Endothelial cell of umbilical vein (primary cell): ENCODE measurements at regions not wholly inside any gene's neighbourhood (a gene's known extent, or its start where the extent isn't known, plus 50 kb on each side); places are given as distances from the start of the nearest gene placed in this dataset.

Experiments used
- BruUV-seq: library from RNA; stranded (reverse); fragments of 400-500 nt; replicated peaks from 2 replicates; lab custom pipeline; 2021; lab: Mats Ljungman, UMichigan
- CTCF ChIA-PET: fragments of 300-600, 350-600 bp; sonication (Branson Sonifier 250); formaldehyde crosslinking; loops from one replicate; lab custom pipeline; 2021; ENCODE audit warnings: antibody characterized with exemption, inconsistent platforms; lab: Charles Lee
- POLR2A ChIA-PET: fragments of 300-600, 350-600 bp; sonication (Branson Sonifier 250); formaldehyde crosslinking; loops from one replicate; lab custom pipeline; 2021; ENCODE audit warnings: antibody characterized with exemption, inconsistent platforms; lab: Charles Lee
- DNase-seq: peaks from one replicate; pipeline ENCODE4 v3.0.0-alpha.2; 2011; ENCODE audit warnings: low read depth, low spot score
- FAIRE-seq: peaks from 2 replicates; lab custom pipeline; 2011; peaks lifted over from hg19 to GRCh38; lab: Jason Lieb, UNC
- H2AFZ ChIP-seq: 2 replicates; pipeline ENCODE4 v1.6.0; 2012; ENCODE audit warnings: low read depth, low read length, control low read depth, inconsistent platforms
- H3K27ac ChIP-seq: 2 replicates; pipeline ENCODE4 v1.5.1; 2011; ENCODE audit warnings: low read depth, mild to moderate bottlenecking, control low read depth, low read length, moderate library complexity; ENCODE audit not compliant: insufficient read depth
- H3K27me3 ChIP-seq, 2 experiments: 2 replicates each; pipeline versions ENCODE4 v1.6.0 to v1.6.1; 2011; ENCODE audit warnings: low read length in 2 of 2, mixed read lengths in 1 of 2; ENCODE audit not compliant: control insufficient read depth in 2 of 2, insufficient read depth in 2 of 2
- H3K36me3 ChIP-seq, 2 experiments: 2 replicates in 1 of 2; 3 replicates in 1 of 2; pipeline ENCODE4 v1.5.1; 2011; ENCODE audit warnings: low read length in 2 of 2, mild to moderate bottlenecking in 1 of 2, moderate library complexity in 1 of 2; ENCODE audit not compliant: control insufficient read depth in 2 of 2, insufficient read depth in 2 of 2; ENCODE audit errors: extremely low read depth in 1 of 2
- H3K4me1 ChIP-seq: 3 replicates; pipeline ENCODE4 v1.5.1; 2011; ENCODE audit warnings: mild to moderate bottlenecking, low read length; ENCODE audit not compliant: control insufficient read depth, insufficient read depth; ENCODE audit errors: extremely low read depth
- H3K4me2 ChIP-seq: 2 replicates; pipeline ENCODE4 v1.6.1; 2011; ENCODE audit warnings: low read length, control low read depth, mixed read lengths; ENCODE audit not compliant: insufficient read depth
- H3K4me3 ChIP-seq, 3 experiments: fragments of 200-600 bp in 1 of 3; sonication (generic), shearing (Covaris generic) in 1 of 3; replicated peaks in 1 of 3; 2 replicates each; pipeline ENCODE4 v1.5.1; 2011 to 2016; ENCODE audit warnings: control low read depth in 3 of 3, low read length in 3 of 3, mild to moderate bottlenecking in 2 of 3, inconsistent platforms in 1 of 3, low read depth in 1 of 3, moderate library complexity in 1 of 3; ENCODE audit not compliant: insufficient read depth in 1 of 3
- H3K79me2 ChIP-seq: 2 replicates; pipeline ENCODE4 v1.6.0; 2012; ENCODE audit warnings: low read length, inconsistent platforms; ENCODE audit not compliant: control insufficient read depth, insufficient read depth
- H3K9ac ChIP-seq: replicated peaks from 2 replicates; pipeline ENCODE3; 2011; ENCODE audit warnings: low read length, control low read depth; ENCODE audit not compliant: insufficient read depth; ENCODE audit errors: extremely low read depth
- H3K9me1 ChIP-seq: replicated peaks from 3 replicates; pipeline ENCODE4 v1.6.0; 2011; ENCODE audit warnings: mild to moderate bottlenecking, low read length; ENCODE audit not compliant: control insufficient read depth, insufficient read depth; ENCODE audit errors: extremely low read depth
- H3K9me3 ChIP-seq: replicated peaks from 2 replicates; pipeline ENCODE4 v1.5.1; 2012; ENCODE audit warnings: low read length, inconsistent platforms; ENCODE audit not compliant: control insufficient read depth, insufficient read depth
- H4K20me1 ChIP-seq: replicated peaks from 2 replicates; pipeline ENCODE3; 2011; ENCODE audit warnings: mild to moderate bottlenecking, low read length; ENCODE audit not compliant: control insufficient read depth, insufficient read depth; ENCODE audit errors: extremely low read depth
- CTCF ChIP-seq, 2 donors: IDR thresholded peaks; 1 replicate in 1 of 2; 2 replicates in 1 of 2; pipeline ENCODE4 v1.5.1; 2011; ENCODE audit warnings: low read length in 2 of 2, mild to moderate bottlenecking in 2 of 2, moderate library complexity in 2 of 2, control low read depth in 1 of 2, inconsistent platforms in 1 of 2, low read depth in 1 of 2; ENCODE audit not compliant: insufficient read depth in 1 of 2; ENCODE audit errors: extremely low read depth in 1 of 2
- EZH2 ChIP-seq: IDR thresholded peaks from 2 replicates; pipeline ENCODE4 v1.6.1; 2012; ENCODE audit warnings: borderline replicate concordance, low read depth, mild to moderate bottlenecking, moderate library complexity, low read length, inconsistent platforms; ENCODE audit not compliant: severe bottlenecking
- FOS ChIP-seq: IDR thresholded peaks from 2 replicates; pipeline ENCODE4 v1.6.1; 2011; ENCODE audit warnings: mild to moderate bottlenecking, low read length, moderate library complexity, borderline replicate concordance; ENCODE audit not compliant: insufficient read depth
- GATA2 ChIP-seq: IDR thresholded peaks from 2 replicates; pipeline ENCODE4 v1.7.0; 2011; ENCODE audit warnings: low read depth, mild to moderate bottlenecking, moderate library complexity, mixed read lengths, low read length; ENCODE audit not compliant: insufficient read length, insufficient read depth
- JUN ChIP-seq: IDR thresholded peaks from 2 replicates; pipeline ENCODE4 v1.6.1; 2011; ENCODE audit warnings: borderline replicate concordance, low read depth; ENCODE audit not compliant: insufficient read length, insufficient read depth
- MAX ChIP-seq: IDR thresholded peaks from 2 replicates; pipeline ENCODE4 v1.6.1; 2011; ENCODE audit not compliant: insufficient read depth, insufficient read length
- MYC ChIP-seq: IDR thresholded peaks from one replicate; pipeline ENCODE4 v1.6.1; 2011; ENCODE audit warnings: mild to moderate bottlenecking, low read depth, low read length
- POLR2A ChIP-seq: IDR thresholded peaks from 2 replicates; pipeline ENCODE4 v1.6.1; 2012; ENCODE audit warnings: low read depth, mild to moderate bottlenecking, control low read depth, low read length
- POLR2AphosphoS5 ChIP-seq: IDR thresholded peaks from 2 replicates; pipeline ENCODE4 v1.6.1; 2012; ENCODE audit warnings: low read depth, mild to moderate bottlenecking, control low read depth, low read length, moderate library complexity; ENCODE audit not compliant: insufficient read depth
- dilution Hi-C: fragments of 300-500 bp; cut with MboI; formaldehyde crosslinking; loops from one replicate; pipeline ENCODE4 v1.15.0; 2019; ENCODE audit warnings: low sequenced_read_pairs; ENCODE audit not compliant: extremely low pct_ligation_motif_present
- intact Hi-C: fragments of 100-400 bp; cut with micrococcal nuclease; formaldehyde crosslinking; loops from one replicate; pipeline ENCODE4 v1.10.0; 2022

GRCh38 chr12:75917083-75917482 lies 114.5 kb downstream of the PHLDA1 start:
- no peaks in the 10 kb centered on the region for H4K20me1 ChIP-seq
- TF ChIP-seq MAX, result no peak
- no peak for TF ChIP-seq FOS
- no peak for TF ChIP-seq JUN
- TF ChIP-seq MYC, result no peak
- no peak for TF ChIP-seq CTCF (IDR thresholded peaks at IDR 0.05; ENCODE audit: extremely low read depth in 1 of 2, insufficient read depth in 1 of 2, low read depth in 1 of 2, low read length in 2 of 2)
- TF ChIP-seq POLR2AphosphoS5, result no peak
- TF ChIP-seq EZH2, result no peak
- no peak for TF ChIP-seq GATA2
- TF ChIP-seq POLR2A, result no peak
- dilution Hi-C loops, result no loop called here
- no peaks in the 10 kb centered on the region for H3K9me3 ChIP-seq
- ChIA-PET POLR2A (no interaction called here), CTCF (interaction anchor here (1.8 kb wide), 1 partner anchor 8 kb away, joined by 7 read pairs; no protein-coding TSS in a partner anchor)
- H2AFZ ChIP-seq, result no peak overlapping the region
- no peaks in the 10 kb centered on the region for H3K36me3 ChIP-seq
- BruUV-seq, result no TSS peak
- H3K27me3 ChIP-seq, result no peaks in the 10 kb centered on the region
- H3K27ac ChIP-seq, result no peak overlapping the region
- H3K4me1 ChIP-seq, result no peaks in the 10 kb centered on the region
- H3K9ac ChIP-seq, result no peak overlapping the region
- no peaks in the 10 kb centered on the region for H3K79me2 ChIP-seq
- intact Hi-C loops, result no loop called here
- H3K4me3 ChIP-seq, result no peak overlapping the region
- H3K9me1 ChIP-seq, result no peaks in the 10 kb centered on the region
- DNase-seq, result no peak
- no peak for FAIRE-seq
- H3K4me2 ChIP-seq, result no peak overlapping the region
